GM23248 (cell line): ENCODE measurements at regions not wholly inside any gene's neighbourhood (a gene's known extent, or its start where the extent isn't known, plus 50 kb on each side); places are given as distances from the start of the nearest gene placed in this dataset.

Experiments used
- DNase-seq: peaks from one replicate; pipeline ENCODE4 v3.0.0-alpha.2; 2015
- H2AFZ ChIP-seq: fragments of 200-600 bp; sonication (generic); 2 replicates; pipeline ENCODE4 v1.6.1; 2016; ENCODE audit warnings: antibody characterized with exemption
- H3F3A ChIP-seq: fragments of 200-600 bp; sonication (generic); 2 replicates; pipeline ENCODE4 v1.6.1; 2016; ENCODE audit warnings: mild to moderate bottlenecking, antibody characterized with exemption, mixed run types; ENCODE audit not compliant: insufficient read depth
- H3K27ac ChIP-seq: fragments of 200-600 bp; sonication (generic); 2 replicates; pipeline ENCODE4 v1.5.1; 2016; ENCODE audit warnings: mild to moderate bottlenecking
- H3K27me3 ChIP-seq: fragments of 200-600 bp; sonication (generic); replicated peaks from 2 replicates; pipeline ENCODE4 v1.6.1; 2016; ENCODE audit warnings: mild to moderate bottlenecking; ENCODE audit not compliant: insufficient read depth
- H3K36me3 ChIP-seq: fragments of 200-600 bp; sonication (generic); 2 replicates; pipeline ENCODE4 v1.6.1; 2016; ENCODE audit warnings: low read depth, mild to moderate bottlenecking
- H3K4me1 ChIP-seq: fragments of 200-600 bp; sonication (generic); 2 replicates; pipeline ENCODE4 v1.6.1; 2016; ENCODE audit warnings: mild to moderate bottlenecking; ENCODE audit not compliant: insufficient read depth
- H3K4me2 ChIP-seq: fragments of 200-600 bp; sonication (generic); one replicate; pipeline ENCODE4 v1.6.1; 2016; ENCODE audit warnings: mild to moderate bottlenecking; ENCODE audit not compliant: unreplicated experiment
- H3K4me3 ChIP-seq: fragments of 200-600 bp; sonication (generic); 2 replicates; pipeline ENCODE4 v1.5.1; 2016; ENCODE audit warnings: mild to moderate bottlenecking
- H3K79me2 ChIP-seq: fragments of 200-600 bp; sonication (generic); 2 replicates; pipeline ENCODE4 v1.6.1; 2016; ENCODE audit warnings: mild to moderate bottlenecking; ENCODE audit not compliant: insufficient read depth
- H3K9ac ChIP-seq: fragments of 200-600 bp; sonication (generic); 2 replicates; pipeline ENCODE4 v1.6.1; 2016; ENCODE audit warnings: mild to moderate bottlenecking
- H3K9me2 ChIP-seq: fragments of 200-600 bp; sonication (generic); 2 replicates; pipeline ENCODE4 v1.6.1; 2016; ENCODE audit warnings: mixed run types, mild to moderate bottlenecking, moderate library complexity; ENCODE audit not compliant: insufficient read depth
- H3K9me3 ChIP-seq: fragments of 200-600 bp; sonication (generic); one replicate; pipeline ENCODE4 v1.6.1; 2017; ENCODE audit warnings: low read depth
- H4K20me1 ChIP-seq: fragments of 200-600 bp; sonication (generic); 2 replicates; pipeline ENCODE4 v1.6.0; 2016; ENCODE audit not compliant: insufficient read depth
- EZH2 ChIP-seq: fragments of 200-600 bp; sonication (generic); IDR thresholded peaks from 2 replicates; pipeline ENCODE4 v1.6.1; 2018; ENCODE audit warnings: antibody characterized with exemption, mild to moderate bottlenecking; ENCODE audit not compliant: insufficient read depth, poor library complexity, severe bottlenecking
- EZH2phosphoT487 ChIP-seq: fragments of 200-600 bp; sonication (generic); IDR thresholded peaks from 2 replicates; pipeline ENCODE4 v1.6.1; 2018; ENCODE audit warnings: antibody characterized with exemption, moderate library complexity, mild to moderate bottlenecking, low read depth; ENCODE audit not compliant: insufficient read depth
- WGBS, 2 experiments: methylation state at CpG; one replicate each; pipeline ENCODE4 v1.1.6; 2015 to 2017; ENCODE audit warnings: low lambda C conversion rate in 2 of 2, low coverage in 1 of 2; ENCODE audit errors: missing lambda C conversion rate in 2 of 2; 5-methylcytosine and 5-hydroxymethylcytosine counted together
- in situ Hi-C: fragments of 300-500 bp; cut with MboI; formaldehyde crosslinking; loops from 2 replicates; pipeline ENCODE4 v1.15.0; 2020

GRCh38 chr3:159726231-159726964 lies 262.2 kb upstream of the IL12A start:
- Histone ChIP-seq H2AFZ (no peak overlapping the region), H3K9me3 (no peaks in the 10 kb centered on the region), H3K4me2 (peak overlapping the region; percentile 28), H3F3A (peaks cover 4% of the 10 kb centered on the region), H3K4me3 (no peak overlapping the region), H3K9ac (no peak overlapping the region), H3K27ac (no peak overlapping the region), H3K36me3 (no peaks in the 10 kb centered on the region), H3K4me1 (peaks cover 28% of the 10 kb centered on the region), H3K9me2 (no peaks in the 10 kb centered on the region), H3K27me3 (no peaks in the 10 kb centered on the region), H3K79me2 (no peaks in the 10 kb centered on the region), H4K20me1 (no peaks in the 10 kb centered on the region)
- WGBS, 2 experiments = 60 to 64% methylated on average over 7 of the region's 7 CpGs
- peak; percentile 47 for DNase-seq
- TF ChIP-seq EZH2phosphoT487 (no peak), EZH2 (no peak)
- in situ Hi-C loops = no loop called here

DNA sequence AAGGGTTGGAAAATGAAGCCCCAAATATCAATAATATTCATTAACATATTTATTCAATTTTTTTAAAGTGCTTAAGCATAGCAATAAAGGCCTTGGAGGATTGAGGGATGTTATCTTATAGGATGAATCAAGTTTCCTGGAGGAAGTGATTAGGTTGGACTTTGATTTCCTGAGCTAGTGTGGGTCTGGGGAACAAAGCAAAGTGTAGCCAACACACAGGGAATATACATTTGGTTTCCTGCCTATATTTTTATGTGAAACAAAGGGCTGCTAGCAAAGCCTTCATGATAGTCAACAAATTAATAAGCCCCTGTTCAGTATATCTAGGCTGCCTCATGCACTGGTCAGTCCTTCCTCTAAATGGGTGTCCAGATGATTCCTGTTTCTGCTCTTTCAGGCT lies 261.1 kb upstream of the IL12A start:
- H4K20me1 ChIP-seq = no peaks in the 10 kb centered on the region
- peaks cover 15% of the 10 kb centered on the region for H3F3A ChIP-seq

GRCh38 chr3:159731254-159731653 lies 257.4 kb upstream of the IL12A start:
- Histone ChIP-seq H3K79me2 (no peaks in the 10 kb centered on the region), H3K36me3 (no peaks in the 10 kb centered on the region), H2AFZ (no peak overlapping the region), H4K20me1 (no peaks in the 10 kb centered on the region), H3K9me3 (no peaks in the 10 kb centered on the region), H3F3A (peaks cover 38% of the 10 kb centered on the region), H3K9me2 (no peaks in the 10 kb centered on the region), H3K4me3 (no peak overlapping the region), H3K4me2 (no peak overlapping the region), H3K9ac (no peak overlapping the region), H3K27ac (no peak overlapping the region), H3K27me3 (no peaks in the 10 kb centered on the region), H3K4me1 (peaks cover 37% of the 10 kb centered on the region)
- TF ChIP-seq EZH2phosphoT487 (no peak), EZH2 (no peak)
- in situ Hi-C loops = no loop called here
- WGBS, 2 experiments = 97 to 98% methylated on average over 6 of the region's 6 CpGs
- DNase-seq = no peak

More for the DNA sequence above, 261.1 kb upstream of the IL12A start:
- Histone ChIP-seq H3K27me3 (no peaks in the 10 kb centered on the region), H3K4me2 (no peak overlapping the region), H3K36me3 (no peaks in the 10 kb centered on the region), H3K9me2 (no peaks in the 10 kb centered on the region), H3K9ac (no peak overlapping the region), H3K9me3 (no peaks in the 10 kb centered on the region), H3K79me2 (no peaks in the 10 kb centered on the region), H3K4me1 (peaks cover 33% of the 10 kb centered on the region), H3K27ac (no peak overlapping the region), H3K4me3 (no peak overlapping the region), H2AFZ (no peak overlapping the region)
- DNase-seq = no peak
- in situ Hi-C loops = no loop called here
- TF ChIP-seq EZH2phosphoT487 (no peak), EZH2 (no peak)

- in situ Hi-C loops = no loop called here
- Histone ChIP-seq H3K9ac (no peak overlapping the region), H3K9me3 (no peaks in the 10 kb centered on the region)
Observed at GRCh38 chr3:159732172-159733111, 256.2 kb upstream of the IL12A start.

More at GRCh38 chr3:159732172-159733111, 256.2 kb upstream of the IL12A start:
- peak; percentile 68 for DNase-seq
- Histone ChIP-seq H3K79me2 (no peaks in the 10 kb centered on the region), H3K9me2 (no peaks in the 10 kb centered on the region), H2AFZ (no peak overlapping the region; the same call in 1 of the 2 replicates), H3F3A (peaks cover 38% of the 10 kb centered on the region), H4K20me1 (no peaks in the 10 kb centered on the region), H3K36me3 (no peaks in the 10 kb centered on the region), H3K4me3 (peak overlapping the region; percentile 47), H3K4me2 (peak overlapping the region; percentile 66), H3K27me3 (no peaks in the 10 kb centered on the region), H3K4me1 (peaks cover 32% of the 10 kb centered on the region), H3K27ac (peak overlapping the region; percentile 70)
- WGBS, 2 experiments = 54 to 56% methylated on average over 6 of the region's 6 CpGs
- no peak for TF ChIP-seq EZH2
- TF ChIP-seq EZH2phosphoT487 = no peak
